ENCODE measurements at regions not wholly inside any gene's neighbourhood (a gene's known extent, or its start where the extent isn't known, plus 50 kb on each side); places are given as distances from the start of the nearest gene placed in this dataset.

- H3K36me3 ChIP-seq (ENCODE audit: control insufficient read depth, insufficient read depth, low read length): no peaks in the 10 kb centered on the region
- H4K20me1 ChIP-seq (ENCODE audit: control insufficient read depth, extremely low read depth, insufficient read depth, low read length): no peaks in the 10 kb centered on the region
- H3K4me1 ChIP-seq (ENCODE audit: control insufficient read depth, extremely low read depth, insufficient read depth, low read length): no peaks in the 10 kb centered on the region
- no peaks in the 10 kb centered on the region for H3K27me3 ChIP-seq (ENCODE audit: control insufficient read depth, insufficient read depth, low read length)
- DNase-seq (ENCODE audit: low read depth in 2 of 2): no peak
- no peak overlapping the region for H3K9ac ChIP-seq (ENCODE audit: insufficient read depth, low read length)
- TF ChIP-seq CTCF (conservative IDR thresholded peaks at IDR 0.05 in 1 of 2, IDR thresholded peaks at IDR 0.05 in 1 of 2; ENCODE audit: low read depth in 1 of 2, low read length in 2 of 2) (no peak), EZH2 (IDR thresholded peaks at IDR 0.05; ENCODE audit: low read length, missing control alignments) (no peak)
- H3K9me3 ChIP-seq (ENCODE audit: control insufficient read depth, insufficient read depth, low read depth, low read length): no peaks in the 10 kb centered on the region
- H3K4me3 ChIP-seq (replicated peaks in 1 of 4; ENCODE audit: control extremely low read depth in 1 of 4, insufficient read depth in 1 of 4, low read depth in 3 of 4, low read length in 4 of 4): no peak overlapping the region
- H3K4me2 ChIP-seq (ENCODE audit: extremely low read depth, insufficient read depth, low read length): no peak overlapping the region
- H3K79me2 ChIP-seq (ENCODE audit: control insufficient read depth, insufficient read depth, low read length): no peaks in the 10 kb centered on the region
- no peak overlapping the region for H3K27ac ChIP-seq (ENCODE audit: insufficient read depth, low read length)
- no peak overlapping the region for H2AFZ ChIP-seq (ENCODE audit: low read length)
These were observed 121.8 kb downstream of the NSG2 start for GRCh38 chr5:174167080-174167910.

DNA sequence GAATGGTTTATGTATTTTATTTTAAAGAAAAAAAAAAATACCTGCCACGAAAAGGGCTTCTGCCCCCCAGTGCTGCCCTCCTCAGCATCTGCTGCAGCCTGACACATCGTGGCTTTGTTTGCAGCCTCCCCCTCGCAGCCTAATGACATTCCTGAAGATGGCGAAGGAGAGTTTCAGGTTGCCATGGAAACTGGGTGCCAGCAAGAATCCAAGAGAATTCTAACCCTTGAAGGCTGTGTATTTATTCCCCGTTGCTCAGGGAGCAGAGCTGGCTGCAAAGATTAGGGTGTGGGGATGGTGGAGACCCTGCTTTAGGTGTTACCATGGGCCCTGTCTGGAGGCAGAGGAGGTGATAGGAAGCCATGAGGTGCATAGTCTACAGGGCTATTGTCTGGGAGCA lies 126.6 kb downstream of the NSG2 start:
- no peaks in the 10 kb centered on the region for H3K27me3 ChIP-seq (ENCODE audit: control insufficient read depth, insufficient read depth, low read length)
- H2AFZ ChIP-seq (ENCODE audit: low read length): no peak overlapping the region
- no peaks in the 10 kb centered on the region for H3K79me2 ChIP-seq (ENCODE audit: control insufficient read depth, insufficient read depth, low read length)
- no peaks in the 10 kb centered on the region for H3K36me3 ChIP-seq (ENCODE audit: control insufficient read depth, insufficient read depth, low read length)
- H3K4me3 ChIP-seq (replicated peaks in 1 of 4; ENCODE audit: control extremely low read depth in 1 of 4, insufficient read depth in 1 of 4, low read depth in 3 of 4, low read length in 4 of 4): no peak overlapping the region
- no peak overlapping the region for H3K9ac ChIP-seq (ENCODE audit: insufficient read depth, low read length)
- no peaks in the 10 kb centered on the region for H3K4me1 ChIP-seq (ENCODE audit: control insufficient read depth, extremely low read depth, insufficient read depth, low read length)
- H3K9me3 ChIP-seq (ENCODE audit: control insufficient read depth, insufficient read depth, low read depth, low read length): no peaks in the 10 kb centered on the region
- no peaks in the 10 kb centered on the region for H4K20me1 ChIP-seq (ENCODE audit: control insufficient read depth, extremely low read depth, insufficient read depth, low read length)
- no peak for DNase-seq (ENCODE audit: low read depth in 2 of 2)
- no peak overlapping the region for H3K4me2 ChIP-seq (ENCODE audit: extremely low read depth, insufficient read depth, low read length)
- no peak for TF ChIP-seq EZH2 (IDR thresholded peaks at IDR 0.05; ENCODE audit: low read length, missing control alignments)
- no peak for TF ChIP-seq CTCF (conservative IDR thresholded peaks at IDR 0.05 in 1 of 2, IDR thresholded peaks at IDR 0.05 in 1 of 2; ENCODE audit: low read depth in 1 of 2, low read length in 2 of 2)
- H3K27ac ChIP-seq (ENCODE audit: insufficient read depth, low read length): no peak overlapping the region

- Histone ChIP-seq H2AFZ (ENCODE audit: low read length) (no peak overlapping the region), H3K9me3 (ENCODE audit: control insufficient read depth, insufficient read depth, low read depth, low read length) (no peaks in the 10 kb centered on the region), H3K27ac (ENCODE audit: insufficient read depth, low read length) (no peak overlapping the region), H3K36me3 (ENCODE audit: control insufficient read depth, insufficient read depth, low read length) (no peaks in the 10 kb centered on the region), H3K9ac (ENCODE audit: insufficient read depth, low read length) (no peak overlapping the region), H3K79me2 (ENCODE audit: control insufficient read depth, insufficient read depth, low read length) (no peaks in the 10 kb centered on the region), H3K4me3 (replicated peaks in 1 of 4; ENCODE audit: control extremely low read depth in 1 of 4, insufficient read depth in 1 of 4, low read depth in 3 of 4, low read length in 4 of 4) (no peak overlapping the region), H4K20me1 (ENCODE audit: control insufficient read depth, extremely low read depth, insufficient read depth, low read length) (no peaks in the 10 kb centered on the region), H3K27me3 (ENCODE audit: control insufficient read depth, insufficient read depth, low read length) (no peaks in the 10 kb centered on the region), H3K4me1 (ENCODE audit: control insufficient read depth, extremely low read depth, insufficient read depth, low read length) (no peaks in the 10 kb centered on the region), H3K4me2 (ENCODE audit: extremely low read depth, insufficient read depth, low read length) (no peak overlapping the region)
- TF ChIP-seq CTCF (conservative IDR thresholded peaks at IDR 0.05 in 1 of 2, IDR thresholded peaks at IDR 0.05 in 1 of 2; ENCODE audit: low read depth in 1 of 2, low read length in 2 of 2) (no peak), EZH2 (IDR thresholded peaks at IDR 0.05; ENCODE audit: low read length, missing control alignments) (no peak)
- DNase-seq (ENCODE audit: low read depth in 2 of 2): no peak
These were observed 127.1 kb downstream of the NSG2 start for GRCh38 chr5:174172566-174172965.
